Transverse colon (tissue), 4 donors: ENCODE measurements at regions not wholly inside any gene's neighbourhood (a gene's known extent, or its start where the extent isn't known, plus 50 kb on each side); places are given as distances from the start of the nearest gene placed in this dataset.

Experiments
- POLR2AphosphoS5 ChIP-seq, 3 donors: sonication (generic); formaldehyde crosslinking; IDR thresholded peaks; one replicate each; pipeline ENCODE4 v1.6.1; 2016; ENCODE audit warnings: antibody characterized with exemption in 3 of 3
- TF ChIP-seq, protein P1 (sequence below), 5 experiments: fragments of 200-600 bp in 3 of 5; fragments of 450-650 bp in 2 of 5; sonication (generic) in 3 of 5; IDR thresholded peaks; 1 replicate in 2 of 5; 2 replicates in 3 of 5; pipeline ENCODE4 v1.5.1; 2016 to 2017; ENCODE audit warnings: antibody characterized with exemption in 5 of 5, inconsistent platforms in 3 of 5, mild to moderate bottlenecking in 2 of 5, moderate library complexity in 1 of 5

DNA sequence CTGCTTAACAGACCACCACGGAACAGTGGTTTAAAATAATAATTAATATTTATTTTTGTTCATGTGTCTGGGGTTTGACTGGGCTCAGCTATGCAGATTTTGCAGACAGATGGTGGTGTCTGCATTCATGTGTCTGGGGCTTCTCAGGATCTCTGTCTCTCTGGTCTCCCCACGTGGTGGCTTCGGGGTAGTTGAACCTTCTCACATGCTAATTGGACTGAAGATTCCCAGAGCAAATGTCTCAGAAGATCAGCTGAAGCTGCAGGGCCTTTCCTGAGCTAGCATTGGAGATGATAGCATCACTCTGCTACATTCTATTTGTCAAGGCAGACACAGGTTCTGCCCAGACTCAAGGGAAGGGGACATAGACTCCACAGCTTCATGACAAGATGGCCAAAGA, 109.1 kb upstream of the DNAH14 start:
- TF ChIP-seq POLR2AphosphoS5 (IDR thresholded peaks at IDR 0.05) = no peak
- TF ChIP-seq, protein P1, sequence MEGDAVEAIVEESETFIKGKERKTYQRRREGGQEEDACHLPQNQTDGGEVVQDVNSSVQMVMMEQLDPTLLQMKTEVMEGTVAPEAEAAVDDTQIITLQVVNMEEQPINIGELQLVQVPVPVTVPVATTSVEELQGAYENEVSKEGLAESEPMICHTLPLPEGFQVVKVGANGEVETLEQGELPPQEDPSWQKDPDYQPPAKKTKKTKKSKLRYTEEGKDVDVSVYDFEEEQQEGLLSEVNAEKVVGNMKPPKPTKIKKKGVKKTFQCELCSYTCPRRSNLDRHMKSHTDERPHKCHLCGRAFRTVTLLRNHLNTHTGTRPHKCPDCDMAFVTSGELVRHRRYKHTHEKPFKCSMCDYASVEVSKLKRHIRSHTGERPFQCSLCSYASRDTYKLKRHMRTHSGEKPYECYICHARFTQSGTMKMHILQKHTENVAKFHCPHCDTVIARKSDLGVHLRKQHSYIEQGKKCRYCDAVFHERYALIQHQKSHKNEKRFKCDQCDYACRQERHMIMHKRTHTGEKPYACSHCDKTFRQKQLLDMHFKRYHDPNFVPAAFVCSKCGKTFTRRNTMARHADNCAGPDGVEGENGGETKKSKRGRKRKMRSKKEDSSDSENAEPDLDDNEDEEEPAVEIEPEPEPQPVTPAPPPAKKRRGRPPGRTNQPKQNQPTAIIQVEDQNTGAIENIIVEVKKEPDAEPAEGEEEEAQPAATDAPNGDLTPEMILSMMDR (IDR thresholded peaks at IDR 0.05) = no peak
